HCT116 (cell line): ENCODE measurements at regions not wholly inside any gene's neighbourhood (a gene's known extent, or its start where the extent isn't known, plus 50 kb on each side); places are given as distances from the start of the nearest gene placed in this dataset.

Source experiments
- ATAC-seq: fragments of 200-7000 bp; cut with Tn5 transposase; 2 replicates; pipeline ENCODE4 v1.9.1; 2020; ENCODE audit warnings: mild to moderate bottlenecking, moderate library complexity
- BruUV-seq: library from RNA; stranded (reverse); fragments of 400-500 nt; replicated peaks from 2 replicates; lab custom pipeline; 2021; lab: Mats Ljungman, UMichigan
- CTCF ChIA-PET: fragments of 300-600 bp; sonication (Branson Sonifier 250); formaldehyde crosslinking; loops from one replicate; lab custom pipeline; 2021; ENCODE audit warnings: antibody characterized with exemption; lab: Charles Lee
- POLR2A ChIA-PET: fragments of 300-600, 350-600 bp; sonication (Branson Sonifier 250); formaldehyde crosslinking; loops from one replicate; lab custom pipeline; 2021; ENCODE audit warnings: antibody characterized with exemption; lab: Charles Lee
- RAD21 ChIA-PET, 2 experiments: fragments of 300-600 bp; sonication (Branson Sonifier 250); formaldehyde crosslinking; loops; one replicate each; lab custom pipeline; 2023; ENCODE audit warnings: low total read pairs in 2 of 2; ENCODE audit not compliant: uncharacterized antibody in 2 of 2, unreplicated experiment in 2 of 2, low non-redundant PET in 1 of 2; lab: Charles Lee
- DNase-seq: peaks from one replicate; pipeline ENCODE4 v3.0.0-alpha.2; 2010; ENCODE audit warnings: low read depth, low spot score
- H2AFZ ChIP-seq: fragments of 200-600 bp; shearing (Covaris generic), sonication (generic); 2 replicates; pipeline ENCODE4 v1.6.1; 2017; ENCODE audit warnings: low read depth, mixed run types, mixed read lengths, antibody characterized with exemption, low read length; ENCODE audit not compliant: poor library complexity, severe bottlenecking
- H3K27ac ChIP-seq: 2 replicates; pipeline ENCODE4 v1.5.1; 2012; ENCODE audit warnings: low read depth, low read length
- H3K27me3 ChIP-seq: fragments of 200-600 bp; sonication (generic); 2 replicates; pipeline ENCODE4 v1.6.1; 2016; ENCODE audit warnings: mixed run types, low read length, mixed read lengths; ENCODE audit not compliant: insufficient read depth
- H3K36me3 ChIP-seq, 2 experiments: fragments of 200-500 bp in 1 of 2; fragments of 200-600 bp in 1 of 2; sonication (Bioruptor generic) in 1 of 2; sonication (generic) in 1 of 2; 2 replicates each; pipeline versions ENCODE4 v1.5.1 to v1.6.1; 2014 to 2016; ENCODE audit warnings: low read length in 2 of 2, inconsistent platforms in 1 of 2, mixed read lengths in 1 of 2, mixed run types in 1 of 2; ENCODE audit not compliant: insufficient read depth in 2 of 2, control insufficient read depth in 1 of 2
- H3K4me1 ChIP-seq, 2 experiments: fragments of 200-600 bp in 1 of 2; sonication (generic) in 1 of 2; 2 replicates each; pipeline versions ENCODE4 v1.5.1 to v1.6.1; 2012 to 2017; ENCODE audit warnings: low read length in 2 of 2, inconsistent platforms in 1 of 2, mild to moderate bottlenecking in 1 of 2, mixed read lengths in 1 of 2, mixed run types in 1 of 2, moderate library complexity in 1 of 2; ENCODE audit not compliant: insufficient read depth in 2 of 2, control insufficient read depth in 1 of 2
- H3K4me2 ChIP-seq: fragments of 200-600 bp; sonication (generic); 2 replicates; pipeline ENCODE4 v1.6.1; 2017; ENCODE audit warnings: mixed run types, low read length, mixed read lengths
- H3K4me3 ChIP-seq, 2 experiments: fragments of 200-600 bp in 1 of 2; sonication (generic) in 1 of 2; replicated peaks in 1 of 2; 2 replicates each; pipeline ENCODE4 v1.5.1; 2011 to 2016; ENCODE audit warnings: low read length in 2 of 2, control low read depth in 1 of 2, low read depth in 1 of 2, mild to moderate bottlenecking in 1 of 2, mixed read lengths in 1 of 2, mixed run types in 1 of 2
- H3K79me2 ChIP-seq: fragments of 200-600 bp; sonication (generic); 2 replicates; pipeline ENCODE4 v1.6.1; 2017; ENCODE audit warnings: mild to moderate bottlenecking, mixed run types, low read length, moderate library complexity, mixed read lengths; ENCODE audit not compliant: insufficient read depth
- H3K9ac ChIP-seq: fragments of 200-600 bp; sonication (generic); 2 replicates; pipeline ENCODE4 v1.6.1; 2016; ENCODE audit warnings: low read length, mixed read lengths
- H3K9me2 ChIP-seq: fragments of 200-600 bp; sonication (generic), shearing (Covaris generic); 2 replicates; pipeline ENCODE4 v1.6.1; 2017; ENCODE audit warnings: mixed run types, mild to moderate bottlenecking, moderate library complexity; ENCODE audit not compliant: insufficient read depth
- H3K9me3 ChIP-seq, 2 experiments: fragments of 200-500 bp in 1 of 2; fragments of 200-600 bp in 1 of 2; sonication (Bioruptor generic) in 1 of 2; sonication (generic) in 1 of 2; 2 replicates each; pipeline ENCODE4 v1.6.1; 2014 to 2017; ENCODE audit warnings: low read length in 2 of 2, mixed read lengths in 2 of 2, inconsistent platforms in 1 of 2, low read depth in 1 of 2, mild to moderate bottlenecking in 1 of 2, mixed run types in 1 of 2, moderate library complexity in 1 of 2; ENCODE audit not compliant: control insufficient read depth in 1 of 2, insufficient read depth in 1 of 2
- H4K20me1 ChIP-seq: fragments of 200-600 bp; sonication (generic), shearing (Covaris generic); 2 replicates; pipeline ENCODE4 v1.6.1; 2017; ENCODE audit warnings: mixed run types, mild to moderate bottlenecking, moderate library complexity; ENCODE audit not compliant: insufficient read depth
- CBX3 ChIP-seq: IDR thresholded peaks from 2 replicates; pipeline ENCODE4 v1.6.1; 2012; ENCODE audit warnings: low read depth
- CTCF ChIP-seq, 3 experiments: fragments of 200-600 bp in 1 of 3; sonication (generic) in 1 of 3; IDR thresholded peaks in 2 of 3; conservative IDR thresholded peaks in 1 of 3; 2 replicates each; pipeline ENCODE4 v1.5.1; 2012 to 2017; ENCODE audit warnings: low read depth in 2 of 3, low read length in 2 of 3, antibody characterized with exemption in 1 of 3, borderline replicate concordance in 1 of 3, control low read depth in 1 of 3, mild to moderate bottlenecking in 1 of 3, mixed read lengths in 1 of 3, mixed run types in 1 of 3, moderate library complexity in 1 of 3; ENCODE audit not compliant: insufficient read depth in 1 of 3
- EGR1 ChIP-seq: IDR thresholded peaks from 2 replicates; pipeline ENCODE4 v1.6.1; 2012; ENCODE audit warnings: low read depth
- FOSL1 ChIP-seq: IDR thresholded peaks from 2 replicates; pipeline ENCODE4 v1.6.1; 2012; ENCODE audit warnings: low read depth
- JUND ChIP-seq: IDR thresholded peaks from 2 replicates; pipeline ENCODE4 v1.6.1; 2012
- TCF7L2 ChIP-seq: IDR thresholded peaks from 2 replicates; pipeline ENCODE4 v1.7.0; 2011; ENCODE audit warnings: borderline replicate concordance, inconsistent platforms; ENCODE audit not compliant: insufficient read depth, insufficient read length; ENCODE audit errors: extremely low read depth
- intact Hi-C: fragments of 100-400 bp; cut with micrococcal nuclease; formaldehyde crosslinking; loops from 2 replicates; pipeline ENCODE4 v1.10.0; 2022
- TF ChIP-seq, protein P1 (sequence below): IDR thresholded peaks from 2 replicates; pipeline ENCODE4 v1.6.1; 2012; ENCODE audit warnings: low read depth
- TF ChIP-seq, protein P2 (sequence below): IDR thresholded peaks from 2 replicates; pipeline ENCODE4 v1.6.1; 2012

DNA sequence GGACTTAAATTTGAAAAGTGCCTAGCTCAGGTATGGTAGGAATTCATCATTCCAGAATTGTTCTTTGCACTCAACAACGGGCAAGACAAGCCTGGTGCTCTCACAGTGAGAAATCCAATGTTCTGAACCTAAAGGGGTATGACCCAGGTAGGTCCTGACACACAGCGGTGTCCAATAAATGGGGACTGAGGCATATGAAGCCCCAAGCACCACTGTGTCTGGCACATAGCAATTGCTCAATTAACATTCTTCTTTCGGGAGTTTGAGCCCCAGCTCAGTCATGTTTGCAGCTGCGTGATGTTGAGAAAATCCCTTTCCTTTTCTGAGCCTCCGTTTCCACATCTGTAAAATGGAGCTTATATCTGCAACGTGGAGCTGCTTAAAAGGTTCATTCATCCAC lies 535.8 kb downstream of the MIAT start:
- H3K79me2 ChIP-seq: no peaks in the 10 kb centered on the region
- DNase-seq (no peak), ATAC-seq (no peak)
- H3K36me3 ChIP-seq: no peaks in the 10 kb centered on the region
- no peak overlapping the region for H3K9ac ChIP-seq
- H2AFZ ChIP-seq: no peak overlapping the region
- ChIA-PET RAD21 (no interaction called here), POLR2A (no interaction called here), CTCF (interaction anchor here (0.7 kb wide), 1 partner anchor 42 kb away, joined by 5 read pairs; no protein-coding TSS in a partner anchor)
- peaks cover 6% of the 10 kb centered on the region; the same call in 1 of the 2 replicates for H3K27me3 ChIP-seq
- no TSS peak for BruUV-seq
- intact Hi-C loops: no loop called here
- no peak for TF ChIP-seq CTCF (IDR thresholded peaks at IDR 0.05 in 2 of 3, conservative IDR thresholded peaks at IDR 0.05 in 1 of 3; ENCODE audit: borderline replicate concordance in 1 of 3, insufficient read depth in 1 of 3, low read depth in 2 of 3, low read length in 2 of 3)
- no peak for TF ChIP-seq CBX3
- no peak for TF ChIP-seq EGR1
- TF ChIP-seq, protein P1, sequence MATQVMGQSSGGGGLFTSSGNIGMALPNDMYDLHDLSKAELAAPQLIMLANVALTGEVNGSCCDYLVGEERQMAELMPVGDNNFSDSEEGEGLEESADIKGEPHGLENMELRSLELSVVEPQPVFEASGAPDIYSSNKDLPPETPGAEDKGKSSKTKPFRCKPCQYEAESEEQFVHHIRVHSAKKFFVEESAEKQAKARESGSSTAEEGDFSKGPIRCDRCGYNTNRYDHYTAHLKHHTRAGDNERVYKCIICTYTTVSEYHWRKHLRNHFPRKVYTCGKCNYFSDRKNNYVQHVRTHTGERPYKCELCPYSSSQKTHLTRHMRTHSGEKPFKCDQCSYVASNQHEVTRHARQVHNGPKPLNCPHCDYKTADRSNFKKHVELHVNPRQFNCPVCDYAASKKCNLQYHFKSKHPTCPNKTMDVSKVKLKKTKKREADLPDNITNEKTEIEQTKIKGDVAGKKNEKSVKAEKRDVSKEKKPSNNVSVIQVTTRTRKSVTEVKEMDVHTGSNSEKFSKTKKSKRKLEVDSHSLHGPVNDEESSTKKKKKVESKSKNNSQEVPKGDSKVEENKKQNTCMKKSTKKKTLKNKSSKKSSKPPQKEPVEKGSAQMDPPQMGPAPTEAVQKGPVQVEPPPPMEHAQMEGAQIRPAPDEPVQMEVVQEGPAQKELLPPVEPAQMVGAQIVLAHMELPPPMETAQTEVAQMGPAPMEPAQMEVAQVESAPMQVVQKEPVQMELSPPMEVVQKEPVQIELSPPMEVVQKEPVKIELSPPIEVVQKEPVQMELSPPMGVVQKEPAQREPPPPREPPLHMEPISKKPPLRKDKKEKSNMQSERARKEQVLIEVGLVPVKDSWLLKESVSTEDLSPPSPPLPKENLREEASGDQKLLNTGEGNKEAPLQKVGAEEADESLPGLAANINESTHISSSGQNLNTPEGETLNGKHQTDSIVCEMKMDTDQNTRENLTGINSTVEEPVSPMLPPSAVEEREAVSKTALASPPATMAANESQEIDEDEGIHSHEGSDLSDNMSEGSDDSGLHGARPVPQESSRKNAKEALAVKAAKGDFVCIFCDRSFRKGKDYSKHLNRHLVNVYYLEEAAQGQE: no peak
- TF ChIP-seq FOSL1: no peak
- TF ChIP-seq, protein P2, sequence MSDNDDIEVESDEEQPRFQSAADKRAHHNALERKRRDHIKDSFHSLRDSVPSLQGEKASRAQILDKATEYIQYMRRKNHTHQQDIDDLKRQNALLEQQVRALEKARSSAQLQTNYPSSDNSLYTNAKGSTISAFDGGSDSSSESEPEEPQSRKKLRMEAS: no peak
- no peak for TF ChIP-seq JUND
- TF ChIP-seq TCF7L2: no peak
- H3K4me2 ChIP-seq: no peak overlapping the region
- H3K27ac ChIP-seq: no peak overlapping the region
- H4K20me1 ChIP-seq: no peaks in the 10 kb centered on the region
- no peaks in the 10 kb centered on the region; a peak in 1 of 4 replicates for H3K9me3 ChIP-seq
- H3K4me3 ChIP-seq: no peak overlapping the region
- H3K9me2 ChIP-seq: no peaks in the 10 kb centered on the region
- H3K4me1 ChIP-seq: no peaks in the 10 kb centered on the region
